NCI-H2227 (cell line): ENCODE measurements at regions not wholly inside any gene's neighbourhood (a gene's known extent, or its start where the extent isn't known, plus 50 kb on each side); places are given as distances from the start of the nearest gene placed in this dataset.

ENCODE experiments used
- DNase-seq: peaks from one replicate; lab custom pipeline; 2025; ENCODE audit not compliant: unreplicated experiment; lab: John Stamatoyannopoulos, UW

GRCh38 chr13:103273825-103274224, 207.6 kb upstream of the SLC10A2 start:
- DNase-seq: no peak

GRCh38 chr13:103272770-103273169, 206.6 kb upstream of the SLC10A2 start:
- no peak for DNase-seq

GRCh38 chr13:103263448-103263847, 197.2 kb upstream of the SLC10A2 start:
- DNase-seq: no peak

GRCh38 chr13:103255587-103256301, 189.5 kb upstream of the SLC10A2 start:
- DNase-seq: peak; percentile 3

- DNase-seq: no peak
These were observed 183.9 kb upstream of the SLC10A2 start for GRCh38 chr13:103250071-103250470.

- DNase-seq: no peak
These were observed 180.5 kb upstream of the SLC10A2 start for GRCh38 chr13:103246581-103247200.

GRCh38 chr13:103243495-103243894, 177.3 kb upstream of the SLC10A2 start:
- no peak for DNase-seq

GRCh38 chr13:103238441-103238840, 172.2 kb upstream of the SLC10A2 start:
- DNase-seq: peak; percentile 54

- no peak for DNase-seq
These were observed 170.0 kb upstream of the SLC10A2 start for GRCh38 chr13:103236213-103236612.

- DNase-seq: no peak
These were observed 163.5 kb upstream of the SLC10A2 start for GRCh38 chr13:103229674-103230073.

GRCh38 chr13:103224804-103225203, 158.6 kb upstream of the SLC10A2 start:
- no peak for DNase-seq

- no peak for DNase-seq
These were observed 156.5 kb upstream of the SLC10A2 start for GRCh38 chr13:103222683-103223082.

- no peak for DNase-seq
These were observed 152.0 kb upstream of the SLC10A2 start for GRCh38 chr13:103218253-103218652.

- no peak for DNase-seq
These were observed 146.9 kb upstream of the SLC10A2 start for GRCh38 chr13:103213152-103213551.

GRCh38 chr13:103210348-103210747, 144.1 kb upstream of the SLC10A2 start:
- no peak for DNase-seq

- no peak for DNase-seq
These were observed 137.6 kb upstream of the SLC10A2 start for GRCh38 chr13:103203735-103204330.

GRCh38 chr13:103200118-103200885, 134.1 kb upstream of the SLC10A2 start:
- DNase-seq: no peak

GRCh38 chr13:103199380-103200088, 133.3 kb upstream of the SLC10A2 start:
- no peak for DNase-seq

GRCh38 chr13:103196356-103196755, 130.1 kb upstream of the SLC10A2 start:
- DNase-seq: no peak

- DNase-seq: no peak
These were observed 129.5 kb upstream of the SLC10A2 start for GRCh38 chr13:103195762-103196161.

- no peak for DNase-seq
These were observed 128.7 kb upstream of the SLC10A2 start for GRCh38 chr13:103194871-103195270.
